ENCODE measurements at regions not wholly inside any gene's neighbourhood (a gene's known extent, or its start where the extent isn't known, plus 50 kb on each side); places are given as distances from the start of the nearest gene placed in this dataset.

DNA sequence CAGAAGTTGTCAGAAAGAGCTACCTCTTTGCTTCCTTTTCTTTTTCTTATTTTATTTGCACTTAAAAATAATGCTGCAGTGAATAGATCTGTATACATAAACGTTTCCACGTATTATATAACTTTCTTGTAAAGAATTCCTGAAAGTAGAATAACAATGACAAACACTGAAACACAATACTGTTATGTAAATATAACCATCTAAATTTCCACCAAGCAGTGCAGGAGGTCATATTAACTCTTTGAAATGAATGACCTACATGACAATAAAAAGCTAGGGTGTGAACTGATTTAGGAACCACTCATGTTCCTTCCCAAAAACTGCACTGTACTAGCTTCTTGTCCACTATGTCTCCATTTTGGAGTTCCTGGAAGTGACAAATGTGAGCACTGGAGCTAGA, 85.8 kb downstream of the COX18 start:
- Histone ChIP-seq H4K5ac (ENCODE audit: low read depth, low read length) (no peak overlapping the region), H3K4me2 (ENCODE audit: low read depth, low read length) (no peak overlapping the region), H3K9ac (ENCODE audit: low read depth, low read length) (no peak overlapping the region), H2BK120ac (ENCODE audit: low read depth, low read length) (no peak overlapping the region), H3K4ac (ENCODE audit: low read depth, low read length) (no peak overlapping the region), H3K23ac (ENCODE audit: low read depth, low read length) (no peak overlapping the region), H2AK5ac (ENCODE audit: low read depth, low read length) (no peak overlapping the region), H3K4me1 (ENCODE audit: control insufficient read depth, insufficient read depth, low read length) (no peaks in the 10 kb centered on the region), H3K27me3 (ENCODE audit: control insufficient read depth, insufficient read depth, low read length) (no peaks in the 10 kb centered on the region; the same call in 1 of the 2 replicates), H3K9me1 (ENCODE audit: insufficient read depth, low read length) (no peaks in the 10 kb centered on the region), H4K8ac (ENCODE audit: low read depth in 2 of 2, low read length in 2 of 2) (no peak overlapping the region), H3K18ac (ENCODE audit: low read depth, low read length) (no peak overlapping the region), H3K14ac (replicated peaks; ENCODE audit: low read depth, low read length) (no peak overlapping the region), H2BK15ac (ENCODE audit: low read depth, low read length) (no peak overlapping the region), H3K9me3 (ENCODE audit: control insufficient read depth, insufficient read depth, low read length) (no peaks in the 10 kb centered on the region), H3K36me3 (ENCODE audit: control insufficient read depth, insufficient read depth, low read length) (no peaks in the 10 kb centered on the region), H4K91ac (ENCODE audit: insufficient read depth, low read depth, low read length) (no peak overlapping the region), H3K56ac (ENCODE audit: extremely low read depth, insufficient read depth, low read length) (no peak overlapping the region), H2AFZ (replicated peaks; ENCODE audit: low read length, poor library complexity) (no peak overlapping the region), H2BK5ac (ENCODE audit: low read depth, low read length, poor library complexity, severe bottlenecking) (no peak overlapping the region), H2BK20ac (ENCODE audit: low read depth, low read length) (no peak overlapping the region), H4K20me1 (ENCODE audit: insufficient read depth, low read length) (no peaks in the 10 kb centered on the region), H3K4me3 (ENCODE audit: insufficient read depth, low read depth, low read length) (no peak overlapping the region), H3K27ac (ENCODE audit: insufficient read depth, low read length) (no peak overlapping the region), H2AK9ac (replicated peaks; ENCODE audit: low read depth, low read length, poor library complexity) (no peak overlapping the region), H3K79me1 (ENCODE audit: low read depth in 1 of 2, low read length in 2 of 2) (no peaks in the 10 kb centered on the region)
- TF ChIP-seq, protein P1, sequence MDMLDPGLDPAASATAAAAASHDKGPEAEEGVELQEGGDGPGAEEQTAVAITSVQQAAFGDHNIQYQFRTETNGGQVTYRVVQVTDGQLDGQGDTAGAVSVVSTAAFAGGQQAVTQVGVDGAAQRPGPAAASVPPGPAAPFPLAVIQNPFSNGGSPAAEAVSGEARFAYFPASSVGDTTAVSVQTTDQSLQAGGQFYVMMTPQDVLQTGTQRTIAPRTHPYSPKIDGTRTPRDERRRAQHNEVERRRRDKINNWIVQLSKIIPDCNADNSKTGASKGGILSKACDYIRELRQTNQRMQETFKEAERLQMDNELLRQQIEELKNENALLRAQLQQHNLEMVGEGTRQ (IDR thresholded peaks at IDR 0.05; ENCODE audit: low read depth, low read length) = no peak
- no peak for TF ChIP-seq RAD21 (IDR thresholded peaks at IDR 0.05; ENCODE audit: low read length)
- TF ChIP-seq, protein P2, sequence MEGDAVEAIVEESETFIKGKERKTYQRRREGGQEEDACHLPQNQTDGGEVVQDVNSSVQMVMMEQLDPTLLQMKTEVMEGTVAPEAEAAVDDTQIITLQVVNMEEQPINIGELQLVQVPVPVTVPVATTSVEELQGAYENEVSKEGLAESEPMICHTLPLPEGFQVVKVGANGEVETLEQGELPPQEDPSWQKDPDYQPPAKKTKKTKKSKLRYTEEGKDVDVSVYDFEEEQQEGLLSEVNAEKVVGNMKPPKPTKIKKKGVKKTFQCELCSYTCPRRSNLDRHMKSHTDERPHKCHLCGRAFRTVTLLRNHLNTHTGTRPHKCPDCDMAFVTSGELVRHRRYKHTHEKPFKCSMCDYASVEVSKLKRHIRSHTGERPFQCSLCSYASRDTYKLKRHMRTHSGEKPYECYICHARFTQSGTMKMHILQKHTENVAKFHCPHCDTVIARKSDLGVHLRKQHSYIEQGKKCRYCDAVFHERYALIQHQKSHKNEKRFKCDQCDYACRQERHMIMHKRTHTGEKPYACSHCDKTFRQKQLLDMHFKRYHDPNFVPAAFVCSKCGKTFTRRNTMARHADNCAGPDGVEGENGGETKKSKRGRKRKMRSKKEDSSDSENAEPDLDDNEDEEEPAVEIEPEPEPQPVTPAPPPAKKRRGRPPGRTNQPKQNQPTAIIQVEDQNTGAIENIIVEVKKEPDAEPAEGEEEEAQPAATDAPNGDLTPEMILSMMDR (conservative IDR thresholded peaks at IDR 0.05; ENCODE audit: low read depth, low read length) = no peak
- no peak for TF ChIP-seq MXI1 (IDR thresholded peaks at IDR 0.05; ENCODE audit: borderline replicate concordance, low read depth, low read length)
- no peak for TF ChIP-seq CHD1 (IDR thresholded peaks at IDR 0.05; ENCODE audit: low read depth, low read length)
- no peak for TF ChIP-seq BHLHE40 (IDR thresholded peaks at IDR 0.05; ENCODE audit: low read depth, low read length)
- no peak for TF ChIP-seq MAZ (IDR thresholded peaks at IDR 0.05; ENCODE audit: borderline replicate concordance, low read depth, low read length)
- TF ChIP-seq, protein P3, sequence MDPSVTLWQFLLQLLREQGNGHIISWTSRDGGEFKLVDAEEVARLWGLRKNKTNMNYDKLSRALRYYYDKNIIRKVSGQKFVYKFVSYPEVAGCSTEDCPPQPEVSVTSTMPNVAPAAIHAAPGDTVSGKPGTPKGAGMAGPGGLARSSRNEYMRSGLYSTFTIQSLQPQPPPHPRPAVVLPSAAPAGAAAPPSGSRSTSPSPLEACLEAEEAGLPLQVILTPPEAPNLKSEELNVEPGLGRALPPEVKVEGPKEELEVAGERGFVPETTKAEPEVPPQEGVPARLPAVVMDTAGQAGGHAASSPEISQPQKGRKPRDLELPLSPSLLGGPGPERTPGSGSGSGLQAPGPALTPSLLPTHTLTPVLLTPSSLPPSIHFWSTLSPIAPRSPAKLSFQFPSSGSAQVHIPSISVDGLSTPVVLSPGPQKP (IDR thresholded peaks at IDR 0.05; ENCODE audit: borderline replicate concordance, low read depth, low read length) = no peak
- no peak for TF ChIP-seq SMC3 (IDR thresholded peaks at IDR 0.05; ENCODE audit: low read depth, low read length)
- no peak for TF ChIP-seq POLR2A (IDR thresholded peaks at IDR 0.05; ENCODE audit: low read depth, low read length)
- no peak for TF ChIP-seq CEBPB (IDR thresholded peaks at IDR 0.05; ENCODE audit: low read depth, low read length)
- no peak for TF ChIP-seq RFX5 (IDR thresholded peaks at IDR 0.05; ENCODE audit: low read depth, low read length)
- dilution Hi-C loops (cut with HindIII; ENCODE audit: low sequenced_read_pairs, unreplicated experiment) = no loop called here
- DNase-seq (no peak), ATAC-seq (ENCODE audit: low read depth) (no peak)
- in situ Hi-C loops (cut with MboI; ENCODE audit: low sequenced_read_pairs) = no loop called here
- intact Hi-C loops (cut with micrococcal nuclease) = no loop called here
- ChIA-PET CTCF (interaction anchor here (0.8 kb wide), 1 partner anchor 16 kb away, joined by 3 read pairs; no protein-coding TSS in a partner anchor), POLR2A (ENCODE audit: unreplicated experiment) (no interaction called here)
- BruUV-seq (replicated peaks) = no TSS peak
- WGBS, 2 experiments (ENCODE audit: extremely low coverage in 2 of 2, insufficient read length in 1 of 2) = no CpG with 5 or more reads among the region's 2 CpGs

Data from IMR-90 (cell line).